Inflammatory macrophage (primary cell): ENCODE measurements at regions not wholly inside any gene's neighbourhood (a gene's known extent, or its start where the extent isn't known, plus 50 kb on each side); places are given as distances from the start of the nearest gene placed in this dataset.
"Not testable (repeated sequence)": the region's sequence is repeated elsewhere in the genome, so short reads cannot be mapped to it uniquely, and the experiment has no call there.

ENCODE experiments used
- DNase-seq, 2 donors: peaks; one replicate each; pipeline ENCODE4 v3.0.0-alpha.2; 2020 to 2022

GRCh38 chr9:129309041-129309430 lies 131.0 kb upstream of the IER5L start:
- DNase-seq = no peak

- peak in 1 of 2 donors; percentile 8 for DNase-seq
These were observed 129.3 kb upstream of the IER5L start for GRCh38 chr9:129307227-129307970.

GRCh38 chr9:129306318-129306973 lies 128.4 kb upstream of the IER5L start:
- DNase-seq = peak in 1 of 2 donors; percentile 3

GRCh38 chr9:129305246-129305645 lies 127.2 kb upstream of the IER5L start:
- no peak for DNase-seq

GRCh38 chr9:129301941-129302340 lies 123.9 kb upstream of the IER5L start:
- no peak for DNase-seq

- DNase-seq = not testable (repeated sequence)
These were observed 118.1 kb upstream of the IER5L start for GRCh38 chr9:129296195-129296594.

- DNase-seq = no peak
These were observed 113.0 kb upstream of the IER5L start for GRCh38 chr9:129291041-129291501.

- no peak for DNase-seq
These were observed 112.5 kb upstream of the IER5L start for GRCh38 chr9:129290606-129291005.

GRCh38 chr9:129289883-129290282 lies 111.8 kb upstream of the IER5L start:
- DNase-seq = no peak

- DNase-seq = no peak
These were observed 111.2 kb upstream of the IER5L start for GRCh38 chr9:129289131-129289731.

GRCh38 chr9:129287619-129288305 lies 109.7 kb upstream of the IER5L start:
- DNase-seq = no peak

- DNase-seq = no peak
These were observed 108.1 kb upstream of the IER5L start for GRCh38 chr9:129285979-129286772.

GRCh38 chr9:129285382-129285781 lies 107.3 kb upstream of the IER5L start:
- no peak for DNase-seq

- DNase-seq = no peak
These were observed 106.7 kb upstream of the IER5L start for GRCh38 chr9:129284607-129285291.

- DNase-seq = no peak
These were observed 105.9 kb upstream of the IER5L start for GRCh38 chr9:129283705-129284606.

- DNase-seq = peak in 1 of 2 donors; percentile 22
These were observed 105.2 kb upstream of the IER5L start for GRCh38 chr9:129283291-129283691.

GRCh38 chr9:129282731-129283211 lies 104.7 kb upstream of the IER5L start:
- no peak for DNase-seq

GRCh38 chr9:129282272-129282671 lies 104.2 kb upstream of the IER5L start:
- peak; percentile 72 to 77 for DNase-seq

- no peak for DNase-seq
These were observed 103.6 kb upstream of the IER5L start for GRCh38 chr9:129281506-129282145.
